H1 (cell line): ENCODE measurements at regions not wholly inside any gene's neighbourhood (a gene's known extent, or its start where the extent isn't known, plus 50 kb on each side); places are given as distances from the start of the nearest gene placed in this dataset.

Experiments used
- CTCF ChIA-PET: fragments of 300-600 bp; sonication (Branson Sonifier 250); formaldehyde crosslinking; loops from one replicate; lab custom pipeline; 2021; ENCODE audit not compliant: partially characterized antibody; lab: Charles Lee
- POLR2A ChIA-PET: fragments of 300-600 bp; sonication (Branson Sonifier 250); formaldehyde crosslinking; loops from one replicate; lab custom pipeline; 2021; ENCODE audit warnings: inconsistent platforms; ENCODE audit not compliant: partially characterized antibody; lab: Charles Lee
- DNase-seq, 2 experiments: peaks; one replicate each; pipeline versions ENCODE4 v3.0.0 to v3.0.0-alpha.2; 2010 to 2022; ENCODE audit warnings: low spot score in 2 of 2, low read depth in 1 of 2, mixed read lengths in 1 of 2
- FAIRE-seq: peaks from 2 replicates; lab custom pipeline; 2011; peaks lifted over from hg19 to GRCh38; lab: Jason Lieb, UNC
- H2AFZ ChIP-seq: 2 replicates; pipeline ENCODE4 v1.8.1; 2012; ENCODE audit warnings: low read length, inconsistent platforms
- H2AK5ac ChIP-seq: 2 replicates; pipeline ENCODE4 v1.6.1; 2013; ENCODE audit warnings: low read depth, low read length
- H2BK120ac ChIP-seq: replicated peaks from 2 replicates; pipeline ENCODE3; 2013; ENCODE audit warnings: low read depth, low read length, inconsistent platforms
- H2BK12ac ChIP-seq: 2 replicates; pipeline ENCODE4 v1.6.1; 2013; ENCODE audit warnings: low read depth, low read length
- H2BK15ac ChIP-seq: 2 replicates; pipeline ENCODE4 v1.6.1; 2013; ENCODE audit warnings: low read length
- H2BK20ac ChIP-seq: 2 replicates; pipeline ENCODE4 v1.6.1; 2013; ENCODE audit warnings: low read length
- H2BK5ac ChIP-seq: 2 replicates; pipeline ENCODE4 v1.6.1; 2013; ENCODE audit warnings: low read depth, low read length
- H3K14ac ChIP-seq: 2 replicates; pipeline ENCODE4 v1.6.1; 2013; ENCODE audit warnings: inconsistent platforms; ENCODE audit not compliant: insufficient read length
- H3K18ac ChIP-seq: 2 replicates; pipeline ENCODE4 v1.6.1; 2013; ENCODE audit warnings: low read length; ENCODE audit errors: extremely low read depth
- H3K23ac ChIP-seq: 2 replicates; pipeline ENCODE4 v1.6.1; 2013; ENCODE audit warnings: inconsistent platforms; ENCODE audit not compliant: insufficient read length
- H3K23me2 ChIP-seq: 2 replicates; pipeline ENCODE4 v1.6.1; 2013; ENCODE audit warnings: low read depth, low read length
- H3K27ac ChIP-seq: 2 replicates; pipeline ENCODE4 v1.6.1; 2011; ENCODE audit warnings: low read depth, low read length, inconsistent platforms
- H3K27me3 ChIP-seq, 4 experiments: replicated peaks in 1 of 4; 1 replicate in 1 of 4; 2 replicates in 3 of 4; pipeline versions ENCODE4 v1.6.1 to v1.8.1; 2011 to 2013; ENCODE audit warnings: low read length in 3 of 4, mild to moderate bottlenecking in 3 of 4, inconsistent platforms in 2 of 4, mixed read lengths in 2 of 4, moderate library complexity in 1 of 4; ENCODE audit not compliant: control insufficient read depth in 3 of 4, insufficient read depth in 3 of 4; ENCODE audit errors: extremely low read depth in 1 of 4
- H3K36me3 ChIP-seq, 4 experiments: 2 replicates each; pipeline versions ENCODE4 v1.6.1 to v1.8.1; 2011 to 2013; ENCODE audit warnings: mild to moderate bottlenecking in 4 of 4, low read length in 3 of 4, moderate library complexity in 2 of 4, control low read depth in 1 of 4, inconsistent platforms in 1 of 4; ENCODE audit not compliant: insufficient read depth in 4 of 4, control insufficient read depth in 2 of 4
- H3K4ac ChIP-seq: replicated peaks from 2 replicates; pipeline ENCODE3; 2013; ENCODE audit warnings: low read length, low read depth, mixed read lengths, inconsistent platforms; ENCODE audit not compliant: insufficient read length
- H3K4me1 ChIP-seq, 4 experiments: replicated peaks in 1 of 4; 1 replicate in 1 of 4; 2 replicates in 3 of 4; pipeline versions ENCODE4 v1.6.1 to v1.8.1; 2011 to 2013; ENCODE audit warnings: low read length in 3 of 4, inconsistent platforms in 2 of 4, mixed read lengths in 1 of 4; ENCODE audit not compliant: insufficient read depth in 4 of 4, control insufficient read depth in 3 of 4
- H3K4me2 ChIP-seq, 2 experiments: 2 replicates each; pipeline versions ENCODE4 v1.6.1 to v1.8.1; 2011 to 2013; ENCODE audit warnings: low read depth in 2 of 2, low read length in 2 of 2, control low read depth in 1 of 2, inconsistent platforms in 1 of 2, mild to moderate bottlenecking in 1 of 2; ENCODE audit not compliant: insufficient read depth in 1 of 2
- H3K4me3 ChIP-seq, 4 experiments: fragments of 200-600, 300-600 bp in 1 of 4; sonication (generic), shearing (Covaris generic), sonication (Bioruptor Twin) in 1 of 4; 2 replicates each; pipeline versions ENCODE4 v1.5.1 to v1.8.1; 2011 to 2016; ENCODE audit warnings: low read length in 4 of 4, low read depth in 3 of 4, control low read depth in 2 of 4, inconsistent platforms in 2 of 4, mild to moderate bottlenecking in 2 of 4, mixed read lengths in 1 of 4, moderate library complexity in 1 of 4; ENCODE audit not compliant: insufficient read depth in 2 of 4; ENCODE audit errors: extremely low read depth in 1 of 4
- H3K56ac ChIP-seq: replicated peaks from 2 replicates; pipeline ENCODE3; 2013; ENCODE audit warnings: low read depth, mild to moderate bottlenecking, mixed read lengths, low read length, inconsistent platforms; ENCODE audit not compliant: insufficient read length
- H3K79me1 ChIP-seq: 2 replicates; pipeline ENCODE4 v1.6.1; 2013; ENCODE audit warnings: low read depth, low read length, control low read depth
- H3K79me2 ChIP-seq, 2 experiments: 2 replicates each; pipeline versions ENCODE4 v1.6.1 to v1.8.1; 2012 to 2013; ENCODE audit warnings: low read length in 2 of 2, mild to moderate bottlenecking in 2 of 2, inconsistent platforms in 1 of 2; ENCODE audit not compliant: insufficient read depth in 2 of 2, control insufficient read depth in 1 of 2
- H3K9ac ChIP-seq, 4 experiments: replicated peaks in 1 of 4; 1 replicate in 1 of 4; 2 replicates in 3 of 4; pipeline versions ENCODE4 v1.6.1 to v1.8.1; 2011 to 2013; ENCODE audit warnings: low read depth in 3 of 4, low read length in 3 of 4, control low read depth in 2 of 4, mild to moderate bottlenecking in 2 of 4, moderate library complexity in 2 of 4, inconsistent platforms in 1 of 4; ENCODE audit errors: extremely low read depth in 1 of 4
- H3K9me3 ChIP-seq, 2 experiments: 2 replicates each; pipeline versions ENCODE4 v1.6.1 to v1.8.1; 2012 to 2013; ENCODE audit warnings: mild to moderate bottlenecking in 2 of 2, moderate library complexity in 2 of 2, control low read depth in 1 of 2, inconsistent platforms in 1 of 2, low read depth in 1 of 2, low read length in 1 of 2, mixed read lengths in 1 of 2; ENCODE audit not compliant: insufficient read depth in 2 of 2
- H4K20me1 ChIP-seq, 2 experiments: replicated peaks in 1 of 2; 2 replicates each; pipeline versions ENCODE3 to v1.8.1; 2011 to 2013; ENCODE audit warnings: inconsistent platforms in 2 of 2, low read length in 2 of 2, mild to moderate bottlenecking in 1 of 2; ENCODE audit not compliant: insufficient read depth in 2 of 2, control insufficient read depth in 1 of 2
- H4K5ac ChIP-seq: 2 replicates; pipeline ENCODE4 v1.6.1; 2013; ENCODE audit warnings: low read length, low read depth, mixed read lengths, inconsistent platforms; ENCODE audit not compliant: insufficient read length
- H4K8ac ChIP-seq: 2 replicates; pipeline ENCODE4 v1.8.0; 2013; ENCODE audit warnings: mild to moderate bottlenecking, moderate library complexity, low read length, inconsistent platforms; ENCODE audit not compliant: insufficient read depth; ENCODE audit errors: extremely low read depth
- H4K91ac ChIP-seq: replicated peaks from 2 replicates; pipeline ENCODE3; 2013; ENCODE audit warnings: low read length, mixed read lengths, inconsistent platforms; ENCODE audit not compliant: insufficient read length
- BACH1 ChIP-seq: IDR thresholded peaks from 2 replicates; pipeline ENCODE4 v1.6.1; 2012; ENCODE audit warnings: low read length, improper control_type of control experiment
- CTBP2 ChIP-seq: IDR thresholded peaks from 2 replicates; pipeline ENCODE4 v1.7.0; 2011; ENCODE audit warnings: borderline replicate concordance, mild to moderate bottlenecking, moderate library complexity, mixed read lengths, low read length; ENCODE audit not compliant: insufficient read depth, insufficient read length
- CTCF ChIP-seq, 3 experiments: IDR thresholded peaks; 1 replicate in 2 of 3; 2 replicates in 1 of 3; pipeline versions ENCODE4 v1.5.1 to v1.6.1; 2011; ENCODE audit warnings: low read length in 3 of 3, mild to moderate bottlenecking in 3 of 3, inconsistent platforms in 2 of 3, low read depth in 1 of 3, moderate library complexity in 1 of 3; ENCODE audit not compliant: insufficient read depth in 1 of 3; ENCODE audit errors: control extremely low read depth in 1 of 3
- EGR1 ChIP-seq: IDR thresholded peaks from 2 replicates; pipeline ENCODE4 v1.6.1; 2011; ENCODE audit warnings: low read depth, low read length, borderline replicate concordance
- GABPA ChIP-seq: IDR thresholded peaks from 2 replicates; pipeline ENCODE4 v1.6.1; 2011; ENCODE audit warnings: mild to moderate bottlenecking, low read length, moderate library complexity, borderline replicate concordance; ENCODE audit not compliant: insufficient read depth
- MAFK ChIP-seq: IDR thresholded peaks from 2 replicates; pipeline ENCODE4 v1.6.1; 2012; ENCODE audit warnings: low read depth, mild to moderate bottlenecking, improper control_type of control experiment, low read length
- PHF8 ChIP-seq: fragments of 200-600 bp; sonication (generic); conservative IDR thresholded peaks from 2 replicates; pipeline ENCODE4 v1.7.1; 2012; ENCODE audit warnings: low read depth, mild to moderate bottlenecking, inconsistent platforms, low read length, moderate library complexity
- POLR2AphosphoS5 ChIP-seq: IDR thresholded peaks from 2 replicates; pipeline ENCODE4 v1.6.1; 2011; ENCODE audit warnings: low read depth, low read length
- SIX5 ChIP-seq: IDR thresholded peaks from 2 replicates; pipeline ENCODE4 v1.6.1; 2011; ENCODE audit warnings: mild to moderate bottlenecking, low read depth, low read length
- SP4 ChIP-seq: IDR thresholded peaks from 2 replicates; pipeline ENCODE4 v1.6.1; 2012; ENCODE audit warnings: low read length, inconsistent platforms
- YY1 ChIP-seq: IDR thresholded peaks from 2 replicates; pipeline ENCODE4 v1.6.1; 2011; ENCODE audit warnings: low read depth, mild to moderate bottlenecking, low read length
- ZNF274 ChIP-seq: IDR thresholded peaks from 2 replicates; pipeline ENCODE4 v1.7.0; 2012; ENCODE audit warnings: low read length, borderline replicate concordance; ENCODE audit errors: extremely low read depth
- WGBS, 2 experiments: shearing (Covaris generic) in 1 of 2; methylation state at CpG; one replicate each; pipeline versions ENCODE4 v1.1.6 to v1.1.7; 2013 to 2015; ENCODE audit warnings: low lambda C conversion rate in 2 of 2, mixed read lengths in 2 of 2, inconsistent platforms in 1 of 2, low coverage in 1 of 2, missing lambda C conversion rate in 1 of 2; ENCODE audit not compliant: insufficient replicate concordance in 2 of 2, insufficient coverage in 1 of 2, insufficient read length in 1 of 2; ENCODE audit errors: extremely low coverage in 1 of 2, missing lambda C conversion rate in 1 of 2; 5-methylcytosine and 5-hydroxymethylcytosine counted together

- no peak overlapping the region for H3K56ac ChIP-seq
- TF ChIP-seq ZNF274 (no peak), CTCF (IDR thresholded peaks at IDR 0.05; ENCODE audit: control extremely low read depth in 1 of 3, insufficient read depth in 1 of 3, low read depth in 1 of 3, low read length in 3 of 3) (no peak), PHF8 (no peak), YY1 (no peak), BACH1 (no peak), GABPA (no peak), SP4 (no peak), MAFK (no peak), EGR1 (no peak), POLR2AphosphoS5 (no peak), SIX5 (no peak), CTBP2 (no peak)
These were observed 335.1 kb upstream of the API5 start for GRCh38 chr11:42976636-42977217.

More at GRCh38 chr11:42976636-42977217, 335.1 kb upstream of the API5 start:
- Histone ChIP-seq H3K18ac (no peak overlapping the region), H3K79me2 (no peaks in the 10 kb centered on the region), H4K8ac (no peak overlapping the region), H3K4me2 (no peak overlapping the region), H3K4ac (no peak overlapping the region), H2BK5ac (no peak overlapping the region), H3K36me3 (no peaks in the 10 kb centered on the region), H2AFZ (no peak overlapping the region), H2BK20ac (no peak overlapping the region), H2BK15ac (no peak overlapping the region), H3K23ac (no peak overlapping the region), H3K27me3 (no peaks in the 10 kb centered on the region), H4K5ac (no peak overlapping the region), H3K4me1 (no peaks in the 10 kb centered on the region), H2BK120ac (no peak overlapping the region), H3K27ac (no peak overlapping the region), H3K4me3 (no peak overlapping the region), H4K20me1 (no peaks in the 10 kb centered on the region), H3K79me1 (no peaks in the 10 kb centered on the region), H3K9ac (no peak overlapping the region), H2BK12ac (no peak overlapping the region), H3K14ac (no peak overlapping the region), H3K9me3 (peaks cover 0 to 3% of the 10 kb centered on the region in 2 experiments; a peak in 1 of 4 replicates), H3K23me2 (no peaks in the 10 kb centered on the region), H2AK5ac (no peak overlapping the region), H4K91ac (no peak overlapping the region)
- CTCF ChIA-PET: interaction anchor here (1.1 to 6.9 kb wide), 3 partner anchors 45 to 306 kb away, joined by 3 to 42 read pairs (median 20); no protein-coding TSS in a partner anchor
- DNase-seq: no peak
- WGBS, 2 experiments: 100% methylated on average over 1 of the region's 1 CpG; no CpG with 5 or more reads in 1 of the 2 experiments
- POLR2A ChIA-PET: no interaction called here
- no peak for FAIRE-seq
